ENCODE measurements at regions not wholly inside any gene's neighbourhood (a gene's known extent, or its start where the extent isn't known, plus 50 kb on each side); places are given as distances from the start of the nearest gene placed in this dataset.
"Not testable (repeated sequence)": the region's sequence is repeated elsewhere in the genome, so short reads cannot be mapped to it uniquely, and the experiment has no call there.

DNA sequence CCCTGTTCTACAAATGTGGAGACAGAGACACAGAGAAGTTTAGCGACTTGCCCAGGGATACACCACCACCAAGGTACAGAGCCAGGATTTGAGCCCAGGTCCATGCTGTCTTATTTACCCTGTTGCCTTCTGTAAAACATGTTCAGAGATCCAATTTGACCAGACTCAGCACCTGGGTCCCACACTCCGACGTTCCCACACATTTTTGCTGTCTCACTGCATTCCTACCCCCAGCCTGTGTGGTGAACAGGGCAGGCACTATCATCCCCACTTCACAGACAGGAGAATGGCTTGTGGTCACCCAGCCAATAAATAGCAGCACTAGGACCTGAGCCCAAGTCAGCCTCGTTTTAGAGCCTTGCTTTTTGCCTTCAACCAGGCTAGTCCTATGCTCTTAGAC, 102.8 kb downstream of the PJA1 start:
- no peak for DNase-seq (ENCODE audit: low read depth)

GRCh38 chrX:69060631-69061408, 104.4 kb downstream of the PJA1 start:
- peak; percentile 16 for DNase-seq (ENCODE audit: low read depth)

GRCh38 chrX:69055193-69055592, 110.1 kb downstream of the PJA1 start:
- no peak for DNase-seq (ENCODE audit: low read depth)

- not testable (repeated sequence) for DNase-seq (ENCODE audit: low read depth)
These were observed 110.8 kb downstream of the PJA1 start for GRCh38 chrX:69054497-69054896.

GRCh38 chrX:69051901-69052300, 113.4 kb downstream of the PJA1 start:
- DNase-seq (ENCODE audit: low read depth), result no peak

DNA sequence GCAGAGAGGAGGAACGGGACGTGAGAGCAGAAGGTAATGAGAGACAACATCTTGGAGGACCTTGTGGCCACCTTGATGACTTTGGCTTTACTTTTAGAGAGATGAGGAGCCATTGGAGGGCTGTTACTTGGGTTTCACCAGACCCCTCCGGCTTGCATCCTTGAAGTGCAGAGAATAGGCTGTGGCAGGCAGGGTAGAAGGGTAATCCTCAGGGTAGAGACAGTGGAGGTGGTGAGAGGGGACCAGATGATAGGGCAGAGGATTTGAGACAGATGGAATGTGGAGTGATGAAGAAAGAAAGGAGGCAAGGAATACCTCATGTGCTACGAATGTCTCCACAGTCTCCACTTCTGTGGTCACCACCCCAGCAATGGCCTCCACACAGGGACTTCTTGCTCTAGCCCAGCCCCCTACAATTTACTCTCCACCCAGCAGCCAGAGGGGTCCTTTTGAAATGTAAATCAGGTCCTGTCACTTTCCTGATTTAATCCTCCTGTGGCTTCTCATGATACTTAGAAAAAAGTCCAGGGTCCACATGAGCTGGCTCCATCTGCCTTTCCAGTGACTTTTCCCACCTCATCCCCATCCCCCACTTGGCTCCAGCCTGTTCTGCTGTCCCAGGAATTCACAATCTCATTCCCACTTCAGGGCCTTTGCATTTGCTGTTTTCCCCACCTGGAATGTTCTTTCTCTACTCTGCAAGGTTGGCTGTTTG, 115.0 kb downstream of the PJA1 start:
- no peak for DNase-seq (ENCODE audit: low read depth)

- DNase-seq (ENCODE audit: low read depth), result no peak
These were observed 118.2 kb downstream of the PJA1 start for GRCh38 chrX:69046996-69047490.

DNA sequence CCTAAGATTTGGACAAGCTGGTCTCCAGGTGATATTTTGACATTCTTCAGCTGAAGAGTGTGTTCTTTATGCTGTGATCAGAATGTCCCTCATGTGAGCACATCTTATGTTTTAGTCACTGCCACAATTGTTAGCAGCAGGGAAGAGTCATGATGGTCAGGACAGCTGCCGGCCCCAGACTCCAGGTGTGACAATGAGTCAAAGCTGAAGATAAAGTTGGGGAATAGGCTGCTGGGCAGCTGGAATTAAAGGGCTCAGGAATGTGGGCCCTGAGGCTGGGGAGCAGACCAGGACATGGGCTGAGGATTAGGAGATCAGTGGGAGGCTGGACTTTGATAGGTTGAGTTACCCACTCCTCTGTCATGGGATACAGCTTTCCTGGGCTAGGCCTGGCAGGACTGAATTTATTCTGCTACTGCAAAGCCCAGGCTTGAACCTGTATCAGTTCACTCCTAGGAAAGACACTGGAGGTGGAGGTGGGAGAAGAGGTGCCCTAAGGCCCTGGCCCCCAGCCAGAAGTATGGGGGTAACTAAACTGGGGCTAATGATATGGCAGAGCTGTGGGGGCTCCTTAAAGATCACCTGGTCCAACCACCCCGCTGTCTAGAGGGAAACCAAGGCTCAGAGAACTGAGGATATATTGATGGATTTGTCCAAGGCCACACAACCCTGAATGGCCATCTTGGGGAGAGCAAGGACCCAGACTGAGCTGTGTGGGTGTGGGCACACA, 119.5 kb downstream of the PJA1 start:
- DNase-seq (ENCODE audit: low read depth), result no peak

- DNase-seq (ENCODE audit: low read depth), result no peak
These were observed 126.4 kb downstream of the PJA1 start for GRCh38 chrX:69038816-69039215.

DNA sequence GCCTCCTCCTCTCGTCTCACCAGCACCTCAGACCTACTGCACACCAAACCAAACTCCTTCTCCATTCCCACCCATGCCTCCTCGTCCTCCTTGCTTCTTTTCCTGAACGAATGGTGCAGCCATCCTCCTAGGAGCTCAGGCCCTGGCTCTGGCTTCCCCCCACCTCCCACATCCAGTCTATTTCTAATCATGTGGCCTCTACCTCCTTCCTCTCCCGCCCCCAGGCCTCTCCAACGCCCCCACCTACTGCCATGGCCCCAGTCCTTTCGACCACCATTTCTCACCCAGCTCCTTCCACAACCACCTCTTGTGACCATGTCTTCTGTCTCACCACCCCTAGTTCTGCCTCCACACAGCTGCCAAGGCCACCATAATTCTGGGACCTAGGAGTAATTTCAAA, 127.1 kb downstream of the PJA1 start:
- DNase-seq (ENCODE audit: low read depth), result no peak

- DNase-seq (ENCODE audit: low read depth), result no peak
These were observed 127.5 kb downstream of the PJA1 start for GRCh38 chrX:69037786-69038185.

DNA sequence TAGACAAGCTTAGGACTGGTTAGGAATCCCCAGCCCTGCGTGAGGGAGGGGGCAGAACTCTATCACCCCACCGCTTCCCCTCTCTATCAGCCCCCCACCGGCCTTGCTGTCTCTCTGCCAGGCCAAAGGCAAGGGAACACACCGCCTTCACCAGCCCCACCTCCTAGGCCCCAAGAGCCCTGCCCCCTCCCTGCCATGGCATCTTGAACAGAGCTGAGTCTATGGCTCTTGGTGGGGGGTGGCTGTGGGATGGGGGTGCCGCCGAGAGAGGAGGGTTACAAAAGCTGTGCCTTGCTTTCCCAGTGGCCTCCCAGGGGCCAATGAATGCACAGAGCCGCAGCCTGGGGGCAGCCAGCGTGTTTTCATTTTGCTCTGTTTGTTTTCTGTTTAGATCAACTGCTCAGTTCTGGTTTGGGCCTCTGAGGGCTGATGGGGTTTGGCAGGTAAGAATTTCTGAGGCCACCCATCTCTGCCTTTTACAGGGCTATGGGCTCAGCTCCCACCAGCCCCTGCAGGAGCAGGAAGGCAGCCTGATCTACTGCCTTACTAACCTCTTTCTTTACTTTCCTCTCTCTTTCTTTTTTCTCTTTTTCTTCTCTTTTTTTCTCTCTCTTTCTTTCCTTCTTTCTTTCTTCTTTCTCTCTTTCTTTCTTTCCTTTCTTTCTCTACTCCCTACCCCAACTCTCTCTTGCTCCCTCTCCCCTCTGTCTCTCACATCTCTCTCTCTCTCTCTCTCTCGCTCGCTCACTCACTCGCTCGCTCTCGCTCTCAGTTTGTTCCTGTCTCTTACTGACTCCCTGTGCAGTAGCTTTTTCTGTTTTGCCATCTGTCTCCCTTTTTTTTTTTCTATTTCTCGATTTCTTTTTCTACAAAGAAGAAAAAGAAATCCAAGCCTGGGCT, 128.3 kb downstream of the PJA1 start:
- no peak for DNase-seq (ENCODE audit: low read depth)

- DNase-seq (ENCODE audit: low read depth), result no peak
These were observed 130.8 kb downstream of the PJA1 start for GRCh38 chrX:69034451-69034850.

DNA sequence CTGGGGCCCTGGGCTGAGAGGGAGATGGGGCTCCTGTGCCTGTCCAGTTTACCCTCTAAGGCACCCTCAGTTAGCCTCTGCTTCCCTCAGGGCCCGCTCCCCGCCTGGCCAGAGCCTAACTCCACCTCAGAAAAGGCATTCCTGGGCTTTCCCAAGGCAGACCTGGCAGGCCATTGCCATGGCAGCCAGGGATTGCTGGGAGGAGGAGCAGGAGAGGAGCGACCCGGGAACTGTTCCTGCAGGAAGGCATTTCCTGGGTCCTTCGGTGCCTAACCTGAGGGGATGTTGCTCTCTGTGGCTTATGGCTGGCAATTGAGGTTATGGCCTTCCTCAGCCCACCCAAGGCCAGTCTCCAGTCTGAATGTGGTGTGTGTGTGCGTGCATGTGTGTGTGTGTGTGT, 131.3 kb downstream of the PJA1 start:
- no peak for DNase-seq (ENCODE audit: low read depth)

DNA sequence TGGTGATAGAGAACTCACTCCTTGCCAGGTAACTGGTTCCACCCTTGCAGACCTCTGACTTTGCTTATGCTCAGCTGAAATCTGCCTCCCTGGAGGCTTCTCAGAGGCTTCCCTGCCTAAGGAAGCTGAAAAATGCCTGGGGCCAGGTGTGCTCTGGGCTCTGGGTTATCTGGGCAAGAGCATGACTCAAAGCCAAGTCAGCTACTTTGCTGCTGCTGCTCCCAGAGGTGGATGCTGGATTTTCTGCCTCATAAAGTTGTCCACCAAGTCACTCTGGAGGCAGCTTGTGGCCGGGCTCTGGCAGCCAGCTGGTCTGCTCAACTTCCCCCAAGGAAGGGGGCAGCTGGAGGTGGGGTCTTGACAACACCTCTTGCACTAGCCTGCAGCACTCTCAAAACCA, 132.7 kb downstream of the PJA1 start:
- no peak for DNase-seq (ENCODE audit: low read depth)

- DNase-seq (ENCODE audit: low read depth), result no peak
These were observed 133.3 kb downstream of the PJA1 start for GRCh38 chrX:69031971-69032391.

- DNase-seq (ENCODE audit: low read depth), result no peak
These were observed 134.1 kb downstream of the PJA1 start for GRCh38 chrX:69031181-69031580.

DNA sequence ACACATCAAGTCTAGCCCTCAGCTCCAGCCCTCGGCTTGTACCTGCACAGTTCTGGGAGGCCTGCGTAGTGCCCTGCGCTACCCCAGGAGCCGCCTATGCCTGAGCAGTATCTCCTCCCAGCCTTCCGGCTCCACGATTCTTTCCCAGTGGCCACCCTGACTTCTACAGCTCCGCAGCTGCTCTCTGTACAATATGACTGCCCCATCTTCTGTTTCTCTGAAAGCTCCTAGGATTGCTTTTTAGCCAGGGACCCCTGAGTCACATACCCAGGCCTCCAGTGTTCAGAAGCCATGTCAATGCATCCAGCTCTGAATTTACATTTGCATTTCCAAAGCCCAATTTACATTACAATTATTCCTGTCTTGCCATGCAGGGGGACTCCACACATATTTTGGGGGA, 135.5 kb downstream of the PJA1 start:
- no peak for DNase-seq (ENCODE audit: low read depth)

DNA sequence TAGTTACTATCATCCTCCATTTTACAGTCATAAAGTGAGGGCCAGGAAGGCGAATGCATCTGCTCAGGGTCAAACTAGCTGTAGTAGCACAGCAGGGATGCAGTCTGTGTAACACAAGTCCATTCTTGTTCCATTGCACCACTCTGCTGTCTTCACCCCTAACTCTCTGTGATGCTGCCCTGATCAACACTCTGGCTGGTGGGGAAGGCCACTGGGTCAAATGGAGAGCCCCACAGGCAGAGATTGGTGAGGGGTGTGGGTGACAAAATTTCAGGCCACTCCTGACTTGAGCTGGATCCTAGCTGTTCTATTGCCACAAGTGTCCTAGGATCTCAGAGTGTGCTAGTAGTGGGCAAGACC, 136.5 kb downstream of the PJA1 start:
- no peak for DNase-seq (ENCODE audit: low read depth)

GRCh38 chrX:69028006-69028760, 137.1 kb downstream of the PJA1 start:
- DNase-seq (ENCODE audit: low read depth), result no peak
